ENCODE measurements at regions not wholly inside any gene's neighbourhood (a gene's known extent, or its start where the extent isn't known, plus 50 kb on each side); places are given as distances from the start of the nearest gene placed in this dataset.

DNA sequence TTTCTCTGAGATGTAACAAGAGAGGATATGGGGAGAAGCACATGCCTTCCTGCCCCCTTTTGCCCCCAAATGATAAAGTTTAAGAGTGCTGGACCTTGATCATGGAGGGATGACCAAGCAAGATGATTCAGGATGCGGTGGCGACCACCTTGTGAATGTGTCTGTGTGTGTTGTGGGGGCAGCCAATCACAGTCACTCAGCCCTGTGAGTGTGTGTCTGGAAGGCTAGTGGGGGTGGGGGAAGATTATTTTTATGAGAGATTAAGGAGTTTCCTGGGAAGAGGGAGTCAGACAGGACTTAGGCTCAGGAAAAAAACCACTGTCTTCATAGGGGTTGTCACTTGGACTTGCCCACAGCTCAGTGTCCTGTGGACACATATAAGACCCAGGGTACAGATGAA lies 57.8 kb upstream of the KY start:
- H2BK20ac ChIP-seq (ENCODE audit: low read depth, low read length) = no peak overlapping the region
- intact Hi-C loops (cut with micrococcal nuclease) (no loop called here), dilution Hi-C loops (cut with HindIII; ENCODE audit: low sequenced_read_pairs, unreplicated experiment) (no loop called here), in situ Hi-C loops (cut with MboI; ENCODE audit: low sequenced_read_pairs) (no loop called here)
- H4K91ac ChIP-seq (ENCODE audit: insufficient read depth, low read depth, low read length) = no peak overlapping the region
- no peak overlapping the region for H3K27ac ChIP-seq (ENCODE audit: insufficient read depth, low read length)
- no peak overlapping the region for H2BK120ac ChIP-seq (ENCODE audit: low read depth, low read length)
- peak; percentile 33; the same call in 1 of the 2 replicates for TF ChIP-seq FOS (IDR thresholded peaks at IDR 0.05; ENCODE audit: low read depth, low read length)
- no peak for TF ChIP-seq CHD1 (IDR thresholded peaks at IDR 0.05; ENCODE audit: low read depth, low read length)
- TF ChIP-seq MAFK (IDR thresholded peaks at IDR 0.05; ENCODE audit: low read depth, low read length) = no peak
- TF ChIP-seq, protein P1, sequence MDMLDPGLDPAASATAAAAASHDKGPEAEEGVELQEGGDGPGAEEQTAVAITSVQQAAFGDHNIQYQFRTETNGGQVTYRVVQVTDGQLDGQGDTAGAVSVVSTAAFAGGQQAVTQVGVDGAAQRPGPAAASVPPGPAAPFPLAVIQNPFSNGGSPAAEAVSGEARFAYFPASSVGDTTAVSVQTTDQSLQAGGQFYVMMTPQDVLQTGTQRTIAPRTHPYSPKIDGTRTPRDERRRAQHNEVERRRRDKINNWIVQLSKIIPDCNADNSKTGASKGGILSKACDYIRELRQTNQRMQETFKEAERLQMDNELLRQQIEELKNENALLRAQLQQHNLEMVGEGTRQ (IDR thresholded peaks at IDR 0.05; ENCODE audit: low read depth, low read length) = no peak
- no peak overlapping the region for H2AK5ac ChIP-seq (ENCODE audit: low read depth, low read length)
- H3K79me1 ChIP-seq (ENCODE audit: low read depth in 1 of 2, low read length in 2 of 2) = no peaks in the 10 kb centered on the region
- no TSS peak for BruUV-seq (replicated peaks)
- H3K9me1 ChIP-seq (ENCODE audit: insufficient read depth, low read length) = peaks cover 8% of the 10 kb centered on the region; the same call in 1 of the 2 replicates
- H3K23ac ChIP-seq (ENCODE audit: low read depth, low read length) = no peak overlapping the region
- no CpG with 5 or more reads among the region's 2 CpGs for WGBS, 2 experiments (ENCODE audit: extremely low coverage in 2 of 2, insufficient read length in 1 of 2)
- no peak overlapping the region for H4K8ac ChIP-seq (ENCODE audit: low read depth in 2 of 2, low read length in 2 of 2)
- CTCF ChIA-PET = no interaction called here
- H3K56ac ChIP-seq (ENCODE audit: extremely low read depth, insufficient read depth, low read length) = no peak overlapping the region
- H3K9me3 ChIP-seq (ENCODE audit: control insufficient read depth, insufficient read depth, low read length) = no peaks in the 10 kb centered on the region
- no peaks in the 10 kb centered on the region for H3K27me3 ChIP-seq (ENCODE audit: control insufficient read depth, insufficient read depth, low read length)
- H2BK5ac ChIP-seq (ENCODE audit: low read depth, low read length, poor library complexity, severe bottlenecking) = no peak overlapping the region
- H3K9ac ChIP-seq (ENCODE audit: low read depth, low read length) = no peak overlapping the region
- no peak for ATAC-seq (ENCODE audit: low read depth)
- H2AFZ ChIP-seq (replicated peaks; ENCODE audit: low read length, poor library complexity) = no peak overlapping the region
- no peaks in the 10 kb centered on the region for H3K4me1 ChIP-seq (ENCODE audit: control insufficient read depth, insufficient read depth, low read length)
- DNase-seq = peak; percentile 67
- no peak overlapping the region for H3K4ac ChIP-seq (ENCODE audit: low read depth, low read length)
- H3K4me2 ChIP-seq (ENCODE audit: low read depth, low read length) = no peak overlapping the region
- H4K20me1 ChIP-seq (ENCODE audit: insufficient read depth, low read length) = no peaks in the 10 kb centered on the region
- H2AK9ac ChIP-seq (replicated peaks; ENCODE audit: low read depth, low read length, poor library complexity) = no peak overlapping the region
- no peak overlapping the region for H2BK15ac ChIP-seq (ENCODE audit: low read depth, low read length)
- no peaks in the 10 kb centered on the region for H3K36me3 ChIP-seq (ENCODE audit: control insufficient read depth, insufficient read depth, low read length)
- H3K14ac ChIP-seq (replicated peaks; ENCODE audit: low read depth, low read length) = peak overlapping the region; percentile 29; the same call in 1 of the 2 replicates
- H3K18ac ChIP-seq (ENCODE audit: low read depth, low read length) = no peak overlapping the region
- H4K5ac ChIP-seq (ENCODE audit: low read depth, low read length) = no peak overlapping the region
- H3K4me3 ChIP-seq (ENCODE audit: insufficient read depth, low read depth, low read length) = no peak overlapping the region
- POLR2A ChIA-PET (ENCODE audit: unreplicated experiment) = no interaction called here

All from IMR-90 (cell line).